ENCODE measurements at regions not wholly inside any gene's neighbourhood (a gene's known extent, or its start where the extent isn't known, plus 50 kb on each side); places are given as distances from the start of the nearest gene placed in this dataset.

- Mint-ChIP-seq H3K4me3 (no peak overlapping the region), H3K4me1 (peaks cover 33% of the 10 kb centered on the region), H3K9me3 (peaks cover 15% of the 10 kb centered on the region), H3K27me3 (ENCODE audit: low read depth) (no peaks in the 10 kb centered on the region), H3K27ac (peak overlapping the region; percentile 88 to 91 (median 90)), H3K36me3 (ENCODE audit: low read depth) (no peaks in the 10 kb centered on the region)
- no peak for TF ChIP-seq CTCF (IDR thresholded peaks at IDR 0.05; ENCODE audit: unreplicated experiment in 3 of 3)
These were observed 172.5 kb downstream of the MAIP1 start for GRCh38 chr2:200127848-200128247.

GRCh38 chr2:200128296-200128695 is 172.9 kb downstream of the MAIP1 start:
- no peak for TF ChIP-seq CTCF (IDR thresholded peaks at IDR 0.05; ENCODE audit: unreplicated experiment in 3 of 3)
- H3K27ac Mint-ChIP-seq = peak overlapping the region; percentile 88 to 91 (median 90)
- H3K4me3 Mint-ChIP-seq = no peak overlapping the region
- H3K27me3 Mint-ChIP-seq (ENCODE audit: low read depth) = no peaks in the 10 kb centered on the region
- peaks cover 12% of the 10 kb centered on the region for H3K9me3 Mint-ChIP-seq
- peaks cover 33% of the 10 kb centered on the region for H3K4me1 Mint-ChIP-seq
- H3K36me3 Mint-ChIP-seq (ENCODE audit: low read depth) = no peaks in the 10 kb centered on the region

- no peak overlapping the region for H3K4me3 Mint-ChIP-seq
- peaks cover 32% of the 10 kb centered on the region for H3K4me1 Mint-ChIP-seq
- H3K9me3 Mint-ChIP-seq = peaks cover 6% of the 10 kb centered on the region
- no peak overlapping the region for H3K27ac Mint-ChIP-seq
- H3K27me3 Mint-ChIP-seq (ENCODE audit: low read depth) = no peaks in the 10 kb centered on the region
- H3K36me3 Mint-ChIP-seq (ENCODE audit: low read depth) = no peaks in the 10 kb centered on the region
- TF ChIP-seq CTCF (IDR thresholded peaks at IDR 0.05; ENCODE audit: unreplicated experiment in 3 of 3) = no peak
These were observed 174.5 kb downstream of the MAIP1 start for GRCh38 chr2:200129721-200130462.

- Mint-ChIP-seq H3K27me3 (ENCODE audit: low read depth) (no peaks in the 10 kb centered on the region), H3K4me1 (peaks cover 29% of the 10 kb centered on the region), H3K9me3 (peaks cover 6% of the 10 kb centered on the region), H3K36me3 (ENCODE audit: low read depth) (no peaks in the 10 kb centered on the region), H3K4me3 (no peak overlapping the region), H3K27ac (peak overlapping the region; percentile 6 to 68 (median 32))
- no peak for TF ChIP-seq CTCF (IDR thresholded peaks at IDR 0.05; ENCODE audit: unreplicated experiment in 3 of 3)
These were observed 175.4 kb downstream of the MAIP1 start for GRCh38 chr2:200130762-200131166.

GRCh38 chr2:200131307-200131706 is 175.2 kb upstream of the SPATS2L start:
- no peak for TF ChIP-seq CTCF (IDR thresholded peaks at IDR 0.05; ENCODE audit: unreplicated experiment in 3 of 3)
- Mint-ChIP-seq H3K36me3 (ENCODE audit: low read depth) (no peaks in the 10 kb centered on the region), H3K27me3 (ENCODE audit: low read depth) (no peaks in the 10 kb centered on the region), H3K27ac (peak overlapping the region in 2 of 3 experiments; percentile 6 to 68), H3K9me3 (peaks cover 4% of the 10 kb centered on the region), H3K4me3 (no peak overlapping the region), H3K4me1 (peaks cover 26% of the 10 kb centered on the region)

- TF ChIP-seq CTCF (IDR thresholded peaks at IDR 0.05; ENCODE audit: unreplicated experiment in 3 of 3) = no peak
- H3K27ac Mint-ChIP-seq = no peak overlapping the region
- no peak overlapping the region for H3K4me3 Mint-ChIP-seq
- no peaks in the 10 kb centered on the region for H3K9me3 Mint-ChIP-seq
- no peaks in the 10 kb centered on the region for H3K27me3 Mint-ChIP-seq (ENCODE audit: low read depth)
- peaks cover 37% of the 10 kb centered on the region for H3K4me1 Mint-ChIP-seq
- no peaks in the 10 kb centered on the region for H3K36me3 Mint-ChIP-seq (ENCODE audit: low read depth)
These were observed 171.4 kb upstream of the SPATS2L start for GRCh38 chr2:200135082-200135481.

Measured in nephron (organoid).